ENCODE measurements at regions not wholly inside any gene's neighbourhood (a gene's known extent, or its start where the extent isn't known, plus 50 kb on each side); places are given as distances from the start of the nearest gene placed in this dataset.

- H3K27me3 ChIP-seq = no peaks in the 10 kb centered on the region
- DNase-seq (peak in 1 of 6 donors; percentile 46), ATAC-seq (no peak), FAIRE-seq (no peak)
- H3K27ac ChIP-seq = no peak overlapping the region
- intact Hi-C loops (cut with DNase I) = no loop called here
- 80 to 82% methylated on average over 3 of the region's 3 CpGs for WGBS, 2 donors
- no peaks in the 10 kb centered on the region for H3K4me1 ChIP-seq
- TF ChIP-seq CTCF (IDR thresholded peaks at IDR 0.05) = no peak
- H3K9me3 ChIP-seq = no peaks in the 10 kb centered on the region
- H3K4me3 ChIP-seq = no peak overlapping the region
- no peaks in the 10 kb centered on the region for H3K36me3 ChIP-seq
Measured at GRCh38 chr13:61113140-61113658, 302.4 kb downstream of the PCDH20 start.

GRCh38 chr13:61111529-61111928, 304.1 kb downstream of the PCDH20 start:
- FAIRE-seq = no peak
- intact Hi-C loops (cut with DNase I) = no loop called here
- H3K4me1 ChIP-seq = no peaks in the 10 kb centered on the region
- WGBS, 2 donors = 35 to 44% methylated on average over 1 of the region's 1 CpG
- H3K27me3 ChIP-seq = no peaks in the 10 kb centered on the region
- no peak for TF ChIP-seq CTCF (IDR thresholded peaks at IDR 0.05)
- no peak overlapping the region for H3K4me3 ChIP-seq
- no peak overlapping the region for H3K27ac ChIP-seq
- no peak for ATAC-seq
- no peaks in the 10 kb centered on the region for H3K9me3 ChIP-seq
- H3K36me3 ChIP-seq = no peaks in the 10 kb centered on the region
- DNase-seq = no peak

GRCh38 chr13:61110732-61111131, 304.9 kb downstream of the PCDH20 start:
- no peak for ATAC-seq
- no peak for FAIRE-seq

GRCh38 chr13:61109741-61110140, 305.9 kb downstream of the PCDH20 start:
- intact Hi-C loops (cut with DNase I) = no loop called here
- WGBS, 2 donors = 73 to 85% methylated on average over 5 of the region's 5 CpGs
- ATAC-seq = no peak

More at GRCh38 chr13:61110732-61111131, 304.9 kb downstream of the PCDH20 start:
- no peak for DNase-seq
- Histone ChIP-seq H3K4me3 (no peak overlapping the region), H3K27me3 (no peaks in the 10 kb centered on the region), H3K4me1 (no peaks in the 10 kb centered on the region), H3K36me3 (no peaks in the 10 kb centered on the region), H3K27ac (no peak overlapping the region), H3K9me3 (no peaks in the 10 kb centered on the region)
- intact Hi-C loops (cut with DNase I) = no loop called here
- 27 to 34% methylated on average over 1 of the region's 1 CpG for WGBS, 2 donors
- TF ChIP-seq CTCF (IDR thresholded peaks at IDR 0.05) = no peak

More at GRCh38 chr13:61109741-61110140, 305.9 kb downstream of the PCDH20 start:
- no peaks in the 10 kb centered on the region for H3K27me3 ChIP-seq
- H3K4me1 ChIP-seq = no peaks in the 10 kb centered on the region
- FAIRE-seq (no peak), DNase-seq (no peak)
- no peaks in the 10 kb centered on the region for H3K36me3 ChIP-seq
- H3K9me3 ChIP-seq = no peaks in the 10 kb centered on the region
- H3K27ac ChIP-seq = no peak overlapping the region
- H3K4me3 ChIP-seq = no peak overlapping the region
- no peak for TF ChIP-seq CTCF (IDR thresholded peaks at IDR 0.05)
